HG03575 (cell line): ENCODE measurements at regions not wholly inside any gene's neighbourhood (a gene's known extent, or its start where the extent isn't known, plus 50 kb on each side); places are given as distances from the start of the nearest gene placed in this dataset.

ENCODE experiments used
- ATAC-seq: cut with Tn5 transposase; IDR thresholded peaks from one replicate; pipeline ENCODE4 v1.9.1; 2021; ENCODE audit not compliant: unreplicated experiment, insufficient number of reproducible peaks, low FRiP score; ENCODE audit errors: extremely low read depth

- no peak for ATAC-seq
Measured at GRCh38 chr9:87812375-87813118, 70.1 kb upstream of the SPATA31E1 start.

GRCh38 chr9:87813119-87813463 is 69.6 kb upstream of the SPATA31E1 start:
- ATAC-seq, result no peak

DNA sequence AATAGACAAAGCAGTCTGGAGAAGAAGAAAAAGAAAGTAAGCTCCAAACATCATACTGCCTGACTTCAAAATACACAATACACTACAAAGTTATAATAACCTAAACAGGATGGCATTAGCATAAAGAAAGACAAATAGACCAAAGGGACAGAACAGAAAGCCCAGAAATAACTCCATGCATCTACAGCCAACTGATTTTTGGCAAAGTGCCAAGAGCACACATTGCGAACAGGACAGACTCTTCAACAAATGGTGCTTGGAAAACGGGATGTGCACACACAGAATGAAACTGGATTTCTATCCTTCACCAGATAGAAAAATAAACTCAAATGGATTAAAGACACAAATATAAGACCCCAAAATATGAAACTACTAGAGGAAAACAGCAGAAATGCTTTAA is 66.6 kb upstream of the SPATA31E1 start:
- ATAC-seq, result no peak

DNA sequence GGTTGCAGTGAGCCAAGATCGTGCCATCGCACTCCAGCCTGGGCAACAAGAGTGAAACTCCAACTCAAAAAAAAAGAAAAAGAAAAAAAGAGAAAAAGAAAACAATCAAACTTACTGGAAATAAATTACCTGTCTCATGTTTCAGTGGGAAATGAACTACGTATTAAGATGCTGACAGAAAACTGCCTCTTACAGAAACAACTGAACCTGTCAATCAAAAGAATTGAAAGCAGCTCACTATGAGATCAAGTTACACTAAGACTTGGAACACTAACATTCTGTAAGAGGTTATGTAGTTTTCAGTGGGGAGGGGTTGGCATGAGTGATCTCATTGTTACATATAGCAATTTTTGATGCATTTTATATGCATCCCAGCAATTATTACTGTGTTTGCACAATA is 64.4 kb upstream of the SPATA31E1 start:
- no peak for ATAC-seq

DNA sequence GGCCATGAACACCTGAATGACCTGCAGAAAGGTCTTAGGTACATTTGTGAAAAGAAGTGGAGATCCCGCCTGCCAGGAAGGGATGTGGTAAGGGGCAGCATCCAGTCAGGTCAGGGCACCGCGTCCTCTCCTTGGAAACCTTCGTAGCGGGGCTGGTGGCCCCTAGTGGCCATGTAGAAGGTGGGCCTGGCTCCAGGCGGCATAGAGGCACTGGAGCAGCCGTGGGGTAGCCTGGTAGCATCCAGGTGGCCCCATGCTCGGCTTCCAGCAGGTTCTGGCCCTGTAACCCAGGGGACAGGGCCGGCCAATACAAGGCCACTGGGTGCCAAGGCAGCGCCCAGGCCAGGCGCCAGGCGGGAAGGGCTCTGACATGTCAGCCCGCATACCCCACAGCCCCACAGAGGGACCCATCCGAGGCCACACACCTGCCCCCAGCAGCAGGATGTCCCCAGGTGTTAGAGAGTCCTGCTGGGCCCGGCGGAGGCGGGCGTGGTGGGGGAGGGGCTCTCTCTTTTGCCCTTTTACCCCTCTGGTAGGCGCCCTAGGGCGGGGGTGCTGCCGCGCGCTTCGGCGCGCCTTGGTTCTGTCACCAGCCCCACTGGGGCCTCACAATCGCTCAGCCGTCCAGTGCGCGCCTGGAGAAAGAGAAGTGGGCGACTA is 58.3 kb upstream of the SPATA31E1 start:
- ATAC-seq, result no peak

DNA sequence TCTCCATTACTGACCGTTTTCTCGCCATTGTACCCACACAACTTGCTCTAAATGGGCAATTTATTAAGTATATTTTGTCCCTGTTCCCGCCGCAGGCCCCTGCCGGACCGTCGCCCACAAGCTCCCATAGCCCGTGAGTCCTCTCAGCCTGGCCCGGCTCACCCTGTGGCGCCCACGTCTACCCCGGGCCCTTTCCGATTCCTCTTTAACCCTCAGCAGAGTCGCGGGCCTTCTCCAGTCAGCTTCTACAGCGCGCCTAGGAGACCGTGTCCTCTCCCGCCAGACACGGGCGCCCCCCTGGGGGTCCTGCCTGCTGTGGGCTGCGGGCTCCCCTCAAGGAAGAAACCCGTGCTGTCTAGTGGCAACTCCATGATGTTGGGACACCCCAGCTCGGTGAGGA is 57.8 kb upstream of the SPATA31E1 start:
- ATAC-seq, result no peak

- no peak for ATAC-seq
Measured at GRCh38 chr9:87826331-87826730, 56.3 kb upstream of the SPATA31E1 start.

- no peak for ATAC-seq
Measured at GRCh38 chr9:87827341-87827740, 55.3 kb upstream of the SPATA31E1 start.

GRCh38 chr9:87829756-87830155 is 52.9 kb upstream of the SPATA31E1 start:
- ATAC-seq, result no peak

DNA sequence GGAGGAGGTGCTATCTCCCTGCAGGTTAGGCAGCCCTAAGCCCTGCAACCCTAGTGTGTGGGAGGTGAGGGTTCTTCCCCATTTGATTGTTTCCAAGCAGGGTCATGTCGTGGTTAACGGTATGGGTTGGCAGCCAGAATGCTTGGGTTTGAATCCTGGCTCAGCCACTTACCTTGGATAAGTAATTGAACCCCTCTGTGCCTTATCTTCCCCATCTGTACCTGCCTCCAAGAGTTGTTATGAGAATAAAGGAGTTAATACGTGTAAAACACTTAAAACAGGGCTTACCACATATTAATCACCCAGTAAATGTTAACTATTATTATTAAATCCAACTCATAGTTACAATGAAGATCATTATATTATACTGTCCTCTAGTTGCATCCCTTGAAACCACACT is 52.2 kb upstream of the SPATA31E1 start:
- ATAC-seq, result no peak

- no peak for ATAC-seq
Measured at GRCh38 chr9:87831159-87831558, 51.5 kb upstream of the SPATA31E1 start.
